Neural crest cell (in vitro differentiated cells): ENCODE measurements at regions not wholly inside any gene's neighbourhood (a gene's known extent, or its start where the extent isn't known, plus 50 kb on each side); places are given as distances from the start of the nearest gene placed in this dataset.
A peak's percentile ranks its signal among the peaks of the same experiment; 100 is the strongest.

Source experiments
- DNase-seq: peaks from one replicate; pipeline ENCODE4 v3.0.0; 2021; ENCODE audit warnings: low read depth, mixed read lengths, low spot score
- H3K27ac Mint-ChIP-seq: one replicate; pipeline ENCODE4 v1.8.0; 2021; ENCODE audit warnings: mild to moderate bottlenecking, mixed read lengths; ENCODE audit not compliant: unreplicated experiment
- H3K27me3 Mint-ChIP-seq: 2 replicates; pipeline ENCODE4 v1.8.0; 2021; ENCODE audit warnings: low read depth, mild to moderate bottlenecking, mixed read lengths
- H3K36me3 Mint-ChIP-seq: 2 replicates; pipeline ENCODE4 v1.8.0; 2021; ENCODE audit warnings: low read depth, mild to moderate bottlenecking, mixed read lengths
- H3K4me1 Mint-ChIP-seq: 2 replicates; pipeline ENCODE4 v1.8.0; 2021; ENCODE audit warnings: mixed read lengths
- H3K4me3 Mint-ChIP-seq: one replicate; pipeline ENCODE4 v1.8.0; 2021; ENCODE audit warnings: mild to moderate bottlenecking, mixed read lengths
- H3K9me3 Mint-ChIP-seq: 2 replicates; pipeline ENCODE4 v1.8.0; 2021; ENCODE audit warnings: mixed read lengths
- CTCF ChIP-seq: fragments of 200-600 bp; sonication (generic); conservative IDR thresholded peaks from 2 replicates; pipeline ENCODE4 v1.5.0; 2021; ENCODE audit warnings: antibody characterized with exemption, mild to moderate bottlenecking

GRCh38 chr16:85256190-85256739, 144.0 kb upstream of the CIBAR2 start:
- no peaks in the 10 kb centered on the region for H3K9me3 Mint-ChIP-seq
- no peaks in the 10 kb centered on the region for H3K36me3 Mint-ChIP-seq
- peaks cover 21% of the 10 kb centered on the region for H3K27me3 Mint-ChIP-seq
- DNase-seq, result no peak
- no peak overlapping the region for H3K4me3 Mint-ChIP-seq
- no peak for TF ChIP-seq CTCF
- H3K27ac Mint-ChIP-seq, result no peak overlapping the region
- H3K4me1 Mint-ChIP-seq, result peaks cover 19% of the 10 kb centered on the region

- Mint-ChIP-seq H3K9me3 (no peaks in the 10 kb centered on the region), H3K4me3 (no peak overlapping the region), H3K27me3 (peaks cover 31% of the 10 kb centered on the region), H3K4me1 (peaks cover 26% of the 10 kb centered on the region), H3K27ac (no peak overlapping the region), H3K36me3 (no peaks in the 10 kb centered on the region)
- no peak for DNase-seq
- no peak for TF ChIP-seq CTCF
Measured at GRCh38 chr16:85257483-85257882, 145.2 kb upstream of the CIBAR2 start.

GRCh38 chr16:85258166-85258565, 145.9 kb upstream of the CIBAR2 start:
- Mint-ChIP-seq H3K27ac (no peak overlapping the region), H3K4me3 (no peak overlapping the region), H3K27me3 (peaks cover 37% of the 10 kb centered on the region), H3K36me3 (no peaks in the 10 kb centered on the region), H3K4me1 (peaks cover 26% of the 10 kb centered on the region), H3K9me3 (no peaks in the 10 kb centered on the region)
- DNase-seq, result no peak
- TF ChIP-seq CTCF, result no peak

GRCh38 chr16:85258629-85259028, 146.4 kb upstream of the CIBAR2 start:
- Mint-ChIP-seq H3K27ac (no peak overlapping the region), H3K36me3 (no peaks in the 10 kb centered on the region), H3K9me3 (no peaks in the 10 kb centered on the region), H3K4me3 (no peak overlapping the region), H3K27me3 (peaks cover 38% of the 10 kb centered on the region), H3K4me1 (peaks cover 26% of the 10 kb centered on the region)
- no peak for TF ChIP-seq CTCF
- peak; percentile 34 for DNase-seq

DNA sequence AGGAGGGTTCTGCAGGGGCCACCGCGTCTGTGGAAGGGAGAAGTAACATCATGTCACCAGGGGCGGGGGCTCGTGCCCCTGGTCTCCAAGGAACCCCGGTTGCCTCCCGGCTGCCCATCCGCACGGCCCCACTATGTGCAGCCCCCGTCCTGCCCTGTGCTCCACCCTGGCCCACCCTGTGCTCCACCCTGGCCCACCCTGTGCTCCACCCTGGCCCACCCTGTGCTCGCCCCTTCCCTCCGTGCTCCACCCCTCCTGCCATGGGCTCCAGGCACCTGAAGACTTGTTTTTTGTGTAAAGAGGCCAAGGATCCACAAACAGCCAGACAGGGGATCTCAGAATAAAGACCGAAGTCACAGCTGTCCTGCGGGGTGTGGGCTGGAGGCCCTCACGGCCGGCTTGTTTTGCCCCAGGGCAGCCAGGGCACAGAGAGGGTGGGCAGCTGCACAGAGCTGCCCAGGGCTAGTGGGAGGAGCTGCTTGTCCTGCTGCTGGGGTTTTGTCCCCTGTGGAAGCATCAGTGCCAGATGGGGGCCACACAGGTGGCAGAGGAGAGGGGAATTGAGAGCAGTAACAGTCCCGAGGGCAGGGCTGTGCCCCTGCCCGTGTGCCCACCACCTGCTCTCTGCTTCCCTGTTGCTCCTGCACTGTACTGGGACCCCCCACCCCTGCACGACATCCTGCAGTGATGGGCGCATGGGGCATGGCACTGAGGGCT, 147.0 kb upstream of the CIBAR2 start:
- Mint-ChIP-seq H3K4me3 (no peak overlapping the region), H3K27me3 (peaks cover 40% of the 10 kb centered on the region), H3K9me3 (no peaks in the 10 kb centered on the region), H3K36me3 (no peaks in the 10 kb centered on the region), H3K27ac (no peak overlapping the region), H3K4me1 (peaks cover 26% of the 10 kb centered on the region)
- no peak for DNase-seq
- TF ChIP-seq CTCF, result no peak
